ENCODE measurements at regions not wholly inside any gene's neighbourhood (a gene's known extent, or its start where the extent isn't known, plus 50 kb on each side); places are given as distances from the start of the nearest gene placed in this dataset.

DNA sequence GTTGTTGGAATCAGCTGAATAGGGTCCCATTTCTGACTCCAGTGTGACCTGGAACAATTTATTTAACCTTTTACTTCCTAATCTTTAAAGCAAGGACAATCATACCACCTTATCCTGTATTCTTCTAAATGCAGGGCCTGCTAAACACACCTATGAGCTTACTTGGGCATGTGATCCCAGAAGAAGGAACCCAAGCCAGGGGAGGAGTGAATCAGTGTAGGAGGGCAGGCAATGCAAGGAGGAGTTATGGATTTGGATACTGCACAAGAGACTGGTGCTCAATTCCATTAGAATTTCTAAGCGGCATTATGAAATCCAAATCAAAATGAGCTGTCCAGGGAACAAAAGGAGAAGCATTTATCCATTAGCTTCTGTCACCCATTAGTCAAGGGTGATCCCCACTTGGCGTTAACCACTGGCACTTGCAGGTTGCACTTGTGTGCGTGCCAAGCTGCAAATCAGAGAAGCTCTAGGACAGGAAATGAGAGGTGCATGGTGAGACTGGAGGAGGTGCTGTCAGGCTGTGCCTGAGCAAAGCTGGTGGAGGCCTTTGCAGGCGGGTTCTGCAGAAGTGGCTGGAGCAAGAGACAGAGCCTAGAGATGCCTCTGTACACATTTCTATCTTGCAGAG is 297.2 kb upstream of the PLXNA2 start:
- DNase-seq (ENCODE audit: low read depth): no peak

DNA sequence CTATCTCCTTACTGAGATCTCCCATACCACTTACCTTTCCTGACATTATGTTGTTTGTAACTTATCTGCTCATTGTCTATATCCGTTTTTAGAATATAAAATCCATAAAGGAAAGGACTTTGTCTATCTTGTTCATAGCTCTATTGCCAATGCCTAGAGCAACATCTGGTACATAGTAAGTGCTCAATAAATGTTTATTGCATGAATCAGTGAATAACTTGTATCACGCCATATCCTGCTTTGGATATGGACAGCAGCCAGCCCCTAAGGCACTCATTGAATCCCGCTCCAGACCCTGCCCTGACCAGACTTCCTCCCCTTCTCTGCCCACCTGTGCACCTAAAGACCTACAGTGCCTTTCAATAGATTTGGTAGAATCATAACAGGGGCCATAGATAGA is 298.1 kb upstream of the PLXNA2 start:
- DNase-seq (ENCODE audit: low read depth): no peak

GRCh38 chr1:208544053-208544452 is 299.9 kb upstream of the PLXNA2 start:
- no peak for DNase-seq (ENCODE audit: low read depth)

DNA sequence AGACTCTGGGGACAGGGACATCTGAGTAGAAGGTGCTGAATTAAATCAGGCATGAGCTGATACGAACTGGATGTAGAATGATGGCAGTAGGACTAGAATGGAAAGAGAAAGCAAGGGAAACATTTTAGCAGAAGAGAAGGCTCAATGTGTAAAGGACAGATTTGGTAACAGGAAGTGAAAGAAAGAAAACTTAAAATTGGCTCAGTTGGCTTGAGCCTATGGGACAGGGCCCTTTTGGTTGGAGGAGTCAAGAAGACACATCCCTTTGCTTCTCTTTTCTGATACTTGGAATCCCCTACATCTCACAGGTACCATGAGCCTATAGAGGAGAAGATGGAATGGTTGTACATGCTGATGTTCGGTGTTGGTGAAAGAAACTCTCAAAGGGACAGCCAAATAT is 300.6 kb upstream of the PLXNA2 start:
- no peak for DNase-seq (ENCODE audit: low read depth)

DNA sequence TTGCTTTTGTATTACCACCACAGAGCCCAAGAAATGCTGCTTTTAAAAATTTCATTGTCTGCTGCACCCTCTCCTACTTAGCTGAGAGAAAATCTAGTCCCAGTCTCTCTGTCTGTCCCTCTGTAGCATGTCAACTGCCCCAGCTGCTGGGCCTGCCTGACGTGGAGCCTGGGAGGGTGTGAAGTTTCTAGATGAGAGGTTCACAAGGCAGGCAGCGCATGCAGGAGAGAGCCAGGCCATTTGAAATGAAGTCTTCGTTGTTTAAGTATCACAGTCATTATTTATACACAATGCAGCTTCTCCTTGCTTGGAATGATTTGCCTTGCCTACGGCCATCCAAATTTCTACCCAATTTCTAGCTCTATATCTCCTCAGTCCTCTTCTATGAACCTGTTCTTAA is 306.8 kb upstream of the PLXNA2 start:
- no peak for DNase-seq (ENCODE audit: low read depth)

DNA sequence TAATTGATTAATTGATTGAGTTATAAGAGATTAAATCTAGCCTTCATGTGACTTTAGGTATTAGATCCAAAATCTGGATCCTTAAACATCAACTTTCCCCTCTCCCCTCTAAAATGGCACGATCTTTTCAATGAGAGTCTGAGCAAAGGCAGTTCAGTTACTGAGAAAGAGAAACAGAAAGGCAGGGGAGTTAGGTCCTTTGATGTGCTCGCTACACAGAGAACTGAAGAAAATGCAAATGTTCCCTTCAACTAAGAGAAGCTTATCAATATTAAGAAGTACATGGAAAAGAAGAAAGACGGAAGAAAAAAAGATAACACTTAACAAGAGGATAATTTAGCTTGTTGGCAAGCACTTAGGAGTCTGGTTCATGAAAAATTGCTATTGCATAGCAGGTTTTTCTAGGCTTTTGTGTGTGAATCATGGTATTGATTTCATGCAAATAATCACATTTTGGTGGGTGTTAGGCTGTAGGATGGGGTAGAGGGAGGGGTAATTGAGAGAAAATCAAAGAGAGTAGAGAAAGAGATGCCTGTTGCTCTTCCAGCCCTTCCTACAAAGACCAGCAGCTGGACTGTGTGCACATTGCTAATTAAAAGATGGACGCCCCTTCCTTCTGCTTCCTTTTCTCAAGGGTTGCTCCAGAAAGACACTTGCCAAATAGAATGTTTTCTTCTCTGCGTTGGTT is 307.6 kb upstream of the PLXNA2 start:
- no peak for DNase-seq (ENCODE audit: low read depth)

DNA sequence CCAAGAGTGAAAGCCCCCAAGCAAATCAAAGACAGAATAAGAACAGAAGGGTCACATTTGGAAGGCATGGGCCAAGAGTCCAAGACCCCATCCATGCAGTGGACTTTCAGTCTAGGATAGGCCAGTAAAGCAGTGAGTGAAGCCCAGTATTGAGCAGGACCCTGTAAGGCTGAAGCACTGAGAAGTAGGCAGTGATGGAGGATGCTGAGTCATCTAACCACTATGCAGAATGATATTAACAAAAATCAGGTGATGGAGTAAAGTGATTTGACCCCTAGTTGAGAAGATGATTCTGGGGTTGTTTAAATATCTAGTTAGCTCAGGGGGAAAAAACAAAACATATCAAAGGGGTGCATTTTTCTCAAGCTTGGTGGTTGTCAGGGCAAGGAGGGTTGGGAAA is 308.7 kb upstream of the PLXNA2 start:
- DNase-seq (ENCODE audit: low read depth): no peak

DNA sequence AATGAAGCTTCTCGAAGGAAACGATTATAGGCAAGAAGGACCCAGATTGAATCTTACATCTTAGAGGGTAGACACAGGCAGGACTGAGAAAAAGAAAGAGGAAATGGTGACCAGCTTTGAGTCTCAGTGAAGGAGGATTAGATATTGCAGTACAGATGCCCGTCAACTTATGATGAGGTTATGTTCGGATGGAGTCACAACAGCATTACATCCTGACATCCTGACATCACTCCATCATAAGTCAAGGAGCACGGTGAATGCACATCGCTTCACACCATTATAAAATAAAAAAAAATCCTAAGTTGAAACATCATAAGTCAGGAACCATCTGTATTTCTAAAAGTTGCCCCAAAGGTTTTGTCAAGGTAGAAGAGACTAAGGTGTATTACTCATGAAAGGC is 312.3 kb upstream of the PLXNA2 start:
- DNase-seq (ENCODE audit: low read depth): no peak

GRCh38 chr1:208557046-208557722 is 313.0 kb upstream of the PLXNA2 start:
- no peak for DNase-seq (ENCODE audit: low read depth)

GRCh38 chr1:208557723-208558094 is 313.5 kb upstream of the PLXNA2 start:
- no peak for DNase-seq (ENCODE audit: low read depth)

GRCh38 chr1:208559597-208560329 is 315.6 kb upstream of the PLXNA2 start:
- no peak for DNase-seq (ENCODE audit: low read depth)

GRCh38 chr1:208562151-208562960 is 318.2 kb upstream of the PLXNA2 start:
- no peak for DNase-seq (ENCODE audit: low read depth)

DNA sequence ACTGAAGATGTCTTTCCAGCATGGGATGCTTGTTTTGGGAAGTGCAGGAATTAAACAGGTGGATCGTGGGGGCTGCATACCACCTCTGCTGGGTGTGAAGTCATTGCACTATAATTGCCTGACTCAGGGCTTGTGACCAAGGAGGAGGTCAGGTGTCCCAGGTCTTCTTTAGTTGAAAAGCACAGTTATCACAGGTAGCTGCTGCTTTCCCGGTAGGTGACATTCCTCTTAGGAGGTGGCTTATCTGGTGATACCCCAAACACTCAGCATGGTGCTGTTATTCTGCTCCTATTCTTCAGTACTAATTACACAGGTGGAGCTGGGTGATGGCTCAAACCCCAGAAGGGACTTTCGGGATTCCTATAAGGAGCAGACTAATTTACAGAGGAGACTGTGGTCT is 320.3 kb upstream of the PLXNA2 start:
- no peak for DNase-seq (ENCODE audit: low read depth)

DNA sequence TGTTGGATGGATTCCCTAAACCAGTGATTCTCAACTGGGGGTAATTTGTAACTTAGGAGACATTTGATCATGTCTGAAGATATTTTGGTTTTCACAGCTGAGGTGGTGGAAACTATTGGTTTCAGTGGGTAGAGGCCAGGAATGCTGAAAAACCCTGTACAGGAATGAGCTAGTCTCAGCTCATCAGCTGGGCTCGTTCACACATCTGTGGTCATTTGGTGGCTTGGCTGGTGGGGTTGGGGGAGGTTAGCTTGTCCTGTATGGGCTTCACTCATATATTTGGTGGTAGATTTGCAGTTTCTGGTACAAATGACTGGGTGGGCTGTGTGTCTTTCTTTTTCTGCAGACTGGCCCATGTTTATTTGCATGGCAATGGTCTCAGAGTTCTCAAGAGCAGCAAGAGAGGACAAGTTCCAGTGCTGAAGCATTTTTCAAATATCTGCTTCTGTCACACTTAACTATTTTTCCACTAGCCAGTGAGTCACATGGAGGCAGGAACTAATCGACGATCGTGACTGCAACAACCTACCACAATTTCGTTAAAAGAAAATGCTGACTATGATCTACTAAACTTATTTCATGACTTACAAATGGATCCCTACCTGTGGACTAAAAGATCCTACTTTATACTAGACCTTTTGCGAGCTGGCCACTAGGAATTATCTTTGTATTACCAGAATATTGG is 321.7 kb upstream of the PLXNA2 start:
- DNase-seq (ENCODE audit: low read depth): no peak

- DNase-seq (ENCODE audit: low read depth): no peak
Measured at GRCh38 chr1:208569181-208569580, 325.0 kb upstream of the PLXNA2 start.

GRCh38 chr1:208570362-208570761 is 326.2 kb upstream of the PLXNA2 start:
- no peak for DNase-seq (ENCODE audit: low read depth)

GRCh38 chr1:208576425-208576824 is 332.2 kb upstream of the PLXNA2 start:
- DNase-seq (ENCODE audit: low read depth): no peak

GRCh38 chr1:208577381-208577905 is 333.3 kb upstream of the PLXNA2 start:
- DNase-seq (ENCODE audit: low read depth): no peak

- DNase-seq (ENCODE audit: low read depth): no peak
Measured at GRCh38 chr1:208581209-208581608, 337.0 kb upstream of the PLXNA2 start.

GRCh38 chr1:208581667-208582066 is 337.5 kb upstream of the PLXNA2 start:
- no peak for DNase-seq (ENCODE audit: low read depth)

DNA sequence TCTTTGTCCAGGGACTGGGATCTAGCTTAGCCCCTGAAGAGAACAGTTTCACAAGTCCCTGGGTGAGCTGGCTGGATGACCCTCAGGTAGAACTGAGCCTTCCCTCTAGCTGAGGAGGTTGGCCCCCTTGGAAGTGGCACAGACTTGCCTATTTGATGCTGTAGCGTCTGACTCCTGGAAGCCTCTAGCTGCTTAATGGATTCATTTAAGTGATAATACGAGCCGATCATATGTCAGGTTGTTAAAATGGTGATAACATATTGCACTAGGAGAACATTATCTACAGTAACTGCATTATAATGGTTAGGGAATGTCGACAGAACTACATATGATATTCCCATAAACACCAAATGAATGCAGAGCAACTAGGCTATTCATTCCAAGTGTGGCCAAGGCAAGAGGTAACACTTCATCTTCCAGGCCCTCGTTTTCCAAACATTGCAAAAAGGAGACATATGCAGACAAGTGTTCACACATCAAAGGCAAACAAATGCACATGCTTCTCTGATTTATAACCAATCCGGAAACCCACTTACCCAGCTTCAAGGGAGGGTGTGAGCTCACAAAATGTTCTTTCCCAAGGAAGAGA is 340.1 kb upstream of the PLXNA2 start:
- no peak for DNase-seq (ENCODE audit: low read depth)
